ENCODE measurements at regions not wholly inside any gene's neighbourhood (a gene's known extent, or its start where the extent isn't known, plus 50 kb on each side); places are given as distances from the start of the nearest gene placed in this dataset.

GRCh38 chr2:150174971-150175421 is 312.5 kb downstream of the RND3 start:
- DNase-seq (no peak), ATAC-seq (ENCODE audit: poor library complexity) (no peak)
- H3K4me1 Mint-ChIP-seq (ENCODE audit: low read depth), result no peaks in the 10 kb centered on the region
- H3K27ac Mint-ChIP-seq, result no peak overlapping the region
- TF ChIP-seq, protein P1, sequence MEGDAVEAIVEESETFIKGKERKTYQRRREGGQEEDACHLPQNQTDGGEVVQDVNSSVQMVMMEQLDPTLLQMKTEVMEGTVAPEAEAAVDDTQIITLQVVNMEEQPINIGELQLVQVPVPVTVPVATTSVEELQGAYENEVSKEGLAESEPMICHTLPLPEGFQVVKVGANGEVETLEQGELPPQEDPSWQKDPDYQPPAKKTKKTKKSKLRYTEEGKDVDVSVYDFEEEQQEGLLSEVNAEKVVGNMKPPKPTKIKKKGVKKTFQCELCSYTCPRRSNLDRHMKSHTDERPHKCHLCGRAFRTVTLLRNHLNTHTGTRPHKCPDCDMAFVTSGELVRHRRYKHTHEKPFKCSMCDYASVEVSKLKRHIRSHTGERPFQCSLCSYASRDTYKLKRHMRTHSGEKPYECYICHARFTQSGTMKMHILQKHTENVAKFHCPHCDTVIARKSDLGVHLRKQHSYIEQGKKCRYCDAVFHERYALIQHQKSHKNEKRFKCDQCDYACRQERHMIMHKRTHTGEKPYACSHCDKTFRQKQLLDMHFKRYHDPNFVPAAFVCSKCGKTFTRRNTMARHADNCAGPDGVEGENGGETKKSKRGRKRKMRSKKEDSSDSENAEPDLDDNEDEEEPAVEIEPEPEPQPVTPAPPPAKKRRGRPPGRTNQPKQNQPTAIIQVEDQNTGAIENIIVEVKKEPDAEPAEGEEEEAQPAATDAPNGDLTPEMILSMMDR (IDR thresholded peaks at IDR 0.05), result no peak
- peaks cover 1% of the 10 kb centered on the region for H3K9me3 Mint-ChIP-seq
- ChIA-PET POLR2A (no interaction called here), CTCF (no interaction called here)
- no peaks in the 10 kb centered on the region for H3K4me1 ChIP-seq (ENCODE audit: insufficient read depth, low read length)
- H3K27ac ChIP-seq (ENCODE audit: low read depth in 1 of 2, low read length in 2 of 2), result no peak overlapping the region
- no peak overlapping the region for H3K4me3 ChIP-seq (ENCODE audit: low read length)
- no peaks in the 10 kb centered on the region for H3K36me3 ChIP-seq (ENCODE audit: insufficient read depth, low read length)
- no peaks in the 10 kb centered on the region for H3K27me3 ChIP-seq (ENCODE audit: control insufficient read depth in 1 of 2, insufficient read depth in 2 of 2, low read length in 2 of 2)
- H3K4me3 Mint-ChIP-seq, result no peak overlapping the region
- intact Hi-C loops (cut with DNase I, micrococcal nuclease), result no loop called here
- peaks cover 0 to 8% of the 10 kb centered on the region in 2 experiments for H3K9me3 ChIP-seq (ENCODE audit: control insufficient read depth in 1 of 2, insufficient read depth in 1 of 2, low read length in 2 of 2)
- no peaks in the 10 kb centered on the region for H3K27me3 Mint-ChIP-seq
- H3K36me3 Mint-ChIP-seq (ENCODE audit: low read depth), result no peaks in the 10 kb centered on the region

DNA sequence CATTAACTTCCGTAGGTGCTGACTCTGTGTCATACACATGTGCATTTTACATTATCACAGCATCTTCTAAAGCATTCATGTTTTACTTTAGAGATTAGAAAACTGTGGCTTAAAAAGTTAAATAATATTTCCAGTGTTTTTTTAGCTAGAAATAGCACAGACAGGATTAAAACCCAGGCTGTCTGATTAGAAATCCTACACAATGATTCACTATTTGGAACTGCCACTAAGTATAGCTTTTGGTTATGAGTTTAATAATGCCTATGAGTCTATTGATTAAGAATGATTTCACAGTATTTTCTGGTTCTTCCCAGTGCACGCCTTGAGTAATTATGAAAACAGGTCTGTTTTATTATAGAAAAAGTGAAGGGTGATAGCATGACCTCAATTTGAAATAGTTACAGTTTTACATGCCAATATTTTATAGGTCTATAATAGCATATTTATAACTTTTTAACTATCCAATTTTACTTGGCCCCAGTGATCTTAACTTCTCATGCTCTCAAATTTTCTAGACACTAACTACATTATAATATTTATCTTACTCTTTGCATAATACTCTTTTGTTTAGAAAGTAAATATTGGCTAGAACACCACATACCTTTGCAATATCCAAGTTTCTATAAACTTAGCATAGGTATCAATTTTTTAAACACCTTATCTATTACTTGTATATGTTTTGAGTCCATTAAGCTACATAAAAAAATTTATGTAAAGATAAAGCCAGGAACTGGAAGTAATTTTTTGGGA is 313.2 kb downstream of the RND3 start:
- no peaks in the 10 kb centered on the region for H3K27me3 Mint-ChIP-seq
- H3K4me3 Mint-ChIP-seq, result no peak overlapping the region
- intact Hi-C loops (cut with DNase I, micrococcal nuclease), result no loop called here
- ATAC-seq (ENCODE audit: poor library complexity), result no peak
- no peak overlapping the region for H3K27ac Mint-ChIP-seq
- Histone ChIP-seq H3K27ac (ENCODE audit: low read depth in 1 of 2, low read length in 2 of 2) (no peak overlapping the region), H3K4me3 (ENCODE audit: low read length) (no peak overlapping the region), H3K27me3 (ENCODE audit: control insufficient read depth in 1 of 2, insufficient read depth in 2 of 2, low read length in 2 of 2) (no peaks in the 10 kb centered on the region), H3K9me3 (ENCODE audit: control insufficient read depth in 1 of 2, insufficient read depth in 1 of 2, low read length in 2 of 2) (peaks cover 0 to 8% of the 10 kb centered on the region in 2 experiments), H3K4me1 (ENCODE audit: insufficient read depth, low read length) (no peaks in the 10 kb centered on the region), H3K36me3 (ENCODE audit: insufficient read depth, low read length) (no peaks in the 10 kb centered on the region)
- no peaks in the 10 kb centered on the region for H3K4me1 Mint-ChIP-seq (ENCODE audit: low read depth)
- no peaks in the 10 kb centered on the region for H3K36me3 Mint-ChIP-seq (ENCODE audit: low read depth)
- DNase-seq, result no peak
- TF ChIP-seq, protein P1 (IDR thresholded peaks at IDR 0.05), result no peak
- H3K9me3 Mint-ChIP-seq, result peaks cover 3% of the 10 kb centered on the region
- CTCF ChIA-PET, result no interaction called here
- POLR2A ChIA-PET, result no interaction called here

DNA sequence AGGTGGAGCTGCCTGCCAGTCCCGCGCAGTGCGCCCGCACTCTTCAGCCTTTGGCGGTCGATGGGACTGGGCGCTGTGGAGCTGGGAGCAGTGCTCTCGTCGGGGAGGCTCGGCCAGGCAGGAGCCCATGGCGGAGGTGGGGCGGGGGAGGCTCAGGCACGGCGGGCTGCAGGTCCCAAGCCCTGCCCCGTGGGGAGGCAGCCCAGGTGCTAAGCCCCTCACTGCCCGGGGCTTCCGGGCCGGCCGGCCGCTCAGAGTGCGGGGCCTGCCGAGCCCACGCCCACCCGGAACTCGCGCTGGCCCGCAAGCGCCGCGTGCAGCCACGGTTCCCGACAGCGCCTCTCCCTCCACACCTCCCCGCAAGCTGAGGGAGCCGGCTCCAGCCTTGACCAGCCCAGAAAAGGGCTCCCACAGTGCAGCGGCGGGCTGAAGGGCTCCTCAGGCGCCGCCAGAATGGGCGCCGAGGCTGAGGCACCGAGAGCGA is 316.4 kb downstream of the RND3 start:
- H3K4me1 ChIP-seq (ENCODE audit: insufficient read depth, low read length), result no peaks in the 10 kb centered on the region
- Mint-ChIP-seq H3K27me3 (no peaks in the 10 kb centered on the region), H3K4me3 (no peak overlapping the region), H3K36me3 (ENCODE audit: low read depth) (no peaks in the 10 kb centered on the region), H3K9me3 (peaks cover 3% of the 10 kb centered on the region), H3K4me1 (ENCODE audit: low read depth) (no peaks in the 10 kb centered on the region), H3K27ac (no peak overlapping the region)
- intact Hi-C loops (cut with DNase I, micrococcal nuclease), result no loop called here
- ChIA-PET CTCF (no interaction called here), POLR2A (no interaction called here)
- no peak overlapping the region for H3K4me3 ChIP-seq (ENCODE audit: low read length)
- TF ChIP-seq, protein P1 (IDR thresholded peaks at IDR 0.05), result no peak
- H3K36me3 ChIP-seq (ENCODE audit: insufficient read depth, low read length), result no peaks in the 10 kb centered on the region
- ATAC-seq (ENCODE audit: poor library complexity) (no peak), DNase-seq (peak in 1 of 14 experiments; percentile 7)
- no peaks in the 10 kb centered on the region for H3K27me3 ChIP-seq (ENCODE audit: control insufficient read depth in 1 of 2, insufficient read depth in 2 of 2, low read length in 2 of 2)
- no peak overlapping the region for H3K27ac ChIP-seq (ENCODE audit: low read depth in 1 of 2, low read length in 2 of 2)
- H3K9me3 ChIP-seq (ENCODE audit: control insufficient read depth in 1 of 2, insufficient read depth in 1 of 2, low read length in 2 of 2), result peaks cover 0 to 8% of the 10 kb centered on the region in 2 experiments

Measured in CD4-positive, alpha-beta T cell (primary cell).